CD14-positive monocyte (primary cell): ENCODE measurements at regions not wholly inside any gene's neighbourhood (a gene's known extent, or its start where the extent isn't known, plus 50 kb on each side); places are given as distances from the start of the nearest gene placed in this dataset.

Experiments used
- DNase-seq, 3 donors: peaks; one replicate each; pipeline ENCODE4 v3.0.0-alpha.2; 2011 to 2022
- H2AFZ ChIP-seq: 2 replicates; pipeline ENCODE4 v1.6.0; 2012; ENCODE audit warnings: mild to moderate bottlenecking, low read depth, low read length, inconsistent platforms; ENCODE audit not compliant: insufficient read depth, poor library complexity, severe bottlenecking
- H3K27ac ChIP-seq, 2 donors: 1 replicate in 1 of 2; 2 replicates in 1 of 2; pipeline ENCODE4 v1.5.1; 2012 to 2013; ENCODE audit warnings: low read length in 2 of 2, control low read depth in 1 of 2, inconsistent platforms in 1 of 2, low read depth in 1 of 2, mild to moderate bottlenecking in 1 of 2
- H3K27me3 ChIP-seq, 2 donors: one replicate each; pipeline versions ENCODE4 v1.6.0 to v1.6.1; 2011 to 2013; ENCODE audit warnings: low read length in 2 of 2; ENCODE audit not compliant: control insufficient read depth in 2 of 2, insufficient read depth in 2 of 2
- H3K36me3 ChIP-seq, 2 donors: replicated peaks in 1 of 2; 1 replicate in 1 of 2; 2 replicates in 1 of 2; pipeline versions ENCODE4 v1.5.1 to v1.6.1; 2012 to 2013; ENCODE audit warnings: low read length in 2 of 2, control low read depth in 1 of 2, inconsistent platforms in 1 of 2, mild to moderate bottlenecking in 1 of 2; ENCODE audit not compliant: insufficient read depth in 2 of 2, control insufficient read depth in 1 of 2
- H3K4me1 ChIP-seq, 2 donors: 1 replicate in 1 of 2; 2 replicates in 1 of 2; pipeline versions ENCODE4 v1.5.1 to v1.6.1; 2012 to 2013; ENCODE audit warnings: low read length in 2 of 2, control low read depth in 1 of 2, inconsistent platforms in 1 of 2, mild to moderate bottlenecking in 1 of 2, moderate library complexity in 1 of 2; ENCODE audit not compliant: insufficient read depth in 2 of 2, control insufficient read depth in 1 of 2
- H3K4me2 ChIP-seq: replicated peaks from 2 replicates; pipeline ENCODE3; 2012; ENCODE audit warnings: low read length, moderate library complexity, mild to moderate bottlenecking; ENCODE audit not compliant: poor library complexity, severe bottlenecking; ENCODE audit errors: extremely low read depth
- H3K4me3 ChIP-seq, 3 experiments: fragments of 200-600 bp in 1 of 3; sonication (generic) in 1 of 3; replicated peaks in 1 of 3; 1 replicate in 2 of 3; 2 replicates in 1 of 3; pipeline ENCODE4 v1.5.1; 2011 to 2013; ENCODE audit warnings: low read length in 3 of 3, mild to moderate bottlenecking in 3 of 3, control low read depth in 2 of 3, low read depth in 2 of 3, inconsistent platforms in 1 of 3, moderate library complexity in 1 of 3
- H3K79me2 ChIP-seq: 2 replicates; pipeline ENCODE4 v1.6.0; 2012; ENCODE audit warnings: mild to moderate bottlenecking, control low read depth, inconsistent platforms, low read length, moderate library complexity; ENCODE audit not compliant: insufficient read depth
- H3K9ac ChIP-seq: 2 replicates; pipeline ENCODE4 v1.6.0; 2017; ENCODE audit warnings: low read length, mild to moderate bottlenecking; ENCODE audit not compliant: insufficient read depth, poor library complexity, severe bottlenecking
- H3K9me3 ChIP-seq, 2 donors: replicated peaks in 1 of 2; 1 replicate in 1 of 2; 2 replicates in 1 of 2; pipeline versions ENCODE4 v1.5.1 to v1.6.1; 2012 to 2013; ENCODE audit warnings: low read length in 2 of 2, control low read depth in 1 of 2; ENCODE audit not compliant: control insufficient read depth in 1 of 2, insufficient read depth in 1 of 2
- H4K20me1 ChIP-seq: 2 replicates; pipeline ENCODE4 v1.6.0; 2012; ENCODE audit warnings: mild to moderate bottlenecking, low read length, control low read depth, moderate library complexity; ENCODE audit not compliant: insufficient read depth
- H3K27ac Mint-ChIP-seq, 7 donors: one replicate each; pipeline ENCODE4 v1.8.0; 2020; ENCODE audit warnings: mild to moderate bottlenecking in 7 of 7, mixed read lengths in 7 of 7, moderate library complexity in 6 of 7, inconsistent platforms in 2 of 7
- H3K27me3 Mint-ChIP-seq, 3 donors: one replicate each; pipeline ENCODE4 v1.8.0; 2021 to 2022; ENCODE audit warnings: low read depth in 3 of 3, mild to moderate bottlenecking in 3 of 3, mixed read lengths in 3 of 3, moderate library complexity in 3 of 3, inconsistent platforms in 1 of 3
- H3K36me3 Mint-ChIP-seq, 2 donors: one replicate each; pipeline ENCODE4 v1.8.0; 2020; ENCODE audit warnings: mixed read lengths in 2 of 2, inconsistent platforms in 1 of 2, mild to moderate bottlenecking in 1 of 2
- H3K4me1 Mint-ChIP-seq: one replicate; pipeline ENCODE4 v1.8.0; 2020; ENCODE audit warnings: mild to moderate bottlenecking, mixed read lengths
- H3K4me3 Mint-ChIP-seq, 2 donors: one replicate each; pipeline ENCODE4 v1.8.0; 2020; ENCODE audit warnings: mild to moderate bottlenecking in 2 of 2, mixed read lengths in 2 of 2, moderate library complexity in 1 of 2
- H3K9me3 Mint-ChIP-seq, 7 donors: one replicate each; pipeline ENCODE4 v1.8.0; 2020 to 2022; ENCODE audit warnings: mixed read lengths in 7 of 7, mild to moderate bottlenecking in 6 of 7, moderate library complexity in 6 of 7, inconsistent platforms in 2 of 7
- WGBS: methylation state at CpG from one replicate; pipeline ENCODE4 v1.1.5; 2013; ENCODE audit warnings: missing lambda C conversion rate; ENCODE audit not compliant: insufficient coverage; 5-methylcytosine and 5-hydroxymethylcytosine counted together
- intact Hi-C, 2 donors: fragments of 100-400 bp; cut with micrococcal nuclease; formaldehyde crosslinking; loops; one replicate each; pipeline versions ENCODE4 v1.15.0 to v1.15.1; 2023
- TF ChIP-seq, protein P1 (sequence below): fragments of 200-600 bp; IDR thresholded peaks from one replicate; pipeline ENCODE4 v1.8.0; 2022; ENCODE audit warnings: antibody characterized with exemption, mild to moderate bottlenecking

DNA sequence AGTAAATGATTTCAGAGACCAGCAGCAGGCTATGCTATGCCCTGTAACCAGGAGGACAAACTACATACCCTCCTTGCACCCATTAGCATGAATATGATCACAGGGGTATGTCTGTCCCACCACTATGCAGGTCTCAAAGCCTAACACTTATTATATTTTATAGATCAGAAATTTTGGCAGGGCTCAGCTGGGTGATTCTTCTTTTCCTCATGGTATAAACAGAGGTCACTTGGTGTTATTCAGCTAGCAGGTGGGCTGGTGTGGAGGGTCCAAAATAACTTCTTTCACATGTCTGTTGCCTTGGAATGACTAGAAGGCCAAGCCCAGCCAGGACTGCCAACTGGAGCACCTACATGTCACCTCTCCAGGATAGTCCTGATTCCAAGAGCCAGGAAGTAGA, 252.9 kb downstream of the ARHGAP12 start:
- no peak for DNase-seq
- Histone ChIP-seq H3K9me3 (peaks cover 12 to 53% of the 10 kb centered on the region in 2 donors), H3K79me2 (no peaks in the 10 kb centered on the region), H3K27me3 (no peaks in the 10 kb centered on the region), H3K4me1 (no peaks in the 10 kb centered on the region), H3K27ac (no peak overlapping the region), H3K4me3 (no peak overlapping the region), H3K4me2 (no peak overlapping the region), H3K9ac (no peak overlapping the region), H4K20me1 (no peaks in the 10 kb centered on the region), H3K36me3 (no peaks in the 10 kb centered on the region), H2AFZ (no peak overlapping the region)
- Mint-ChIP-seq H3K27ac (no peak overlapping the region), H3K9me3 (peaks cover 24 to 67% (median 46%) of the 10 kb centered on the region in 7 donors), H3K4me3 (no peak overlapping the region), H3K36me3 (no peaks in the 10 kb centered on the region), H3K4me1 (peaks cover 2% of the 10 kb centered on the region), H3K27me3 (no peaks in the 10 kb centered on the region)
- TF ChIP-seq, protein P1, sequence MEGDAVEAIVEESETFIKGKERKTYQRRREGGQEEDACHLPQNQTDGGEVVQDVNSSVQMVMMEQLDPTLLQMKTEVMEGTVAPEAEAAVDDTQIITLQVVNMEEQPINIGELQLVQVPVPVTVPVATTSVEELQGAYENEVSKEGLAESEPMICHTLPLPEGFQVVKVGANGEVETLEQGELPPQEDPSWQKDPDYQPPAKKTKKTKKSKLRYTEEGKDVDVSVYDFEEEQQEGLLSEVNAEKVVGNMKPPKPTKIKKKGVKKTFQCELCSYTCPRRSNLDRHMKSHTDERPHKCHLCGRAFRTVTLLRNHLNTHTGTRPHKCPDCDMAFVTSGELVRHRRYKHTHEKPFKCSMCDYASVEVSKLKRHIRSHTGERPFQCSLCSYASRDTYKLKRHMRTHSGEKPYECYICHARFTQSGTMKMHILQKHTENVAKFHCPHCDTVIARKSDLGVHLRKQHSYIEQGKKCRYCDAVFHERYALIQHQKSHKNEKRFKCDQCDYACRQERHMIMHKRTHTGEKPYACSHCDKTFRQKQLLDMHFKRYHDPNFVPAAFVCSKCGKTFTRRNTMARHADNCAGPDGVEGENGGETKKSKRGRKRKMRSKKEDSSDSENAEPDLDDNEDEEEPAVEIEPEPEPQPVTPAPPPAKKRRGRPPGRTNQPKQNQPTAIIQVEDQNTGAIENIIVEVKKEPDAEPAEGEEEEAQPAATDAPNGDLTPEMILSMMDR = no peak
- intact Hi-C loops = no loop called here

DNA sequence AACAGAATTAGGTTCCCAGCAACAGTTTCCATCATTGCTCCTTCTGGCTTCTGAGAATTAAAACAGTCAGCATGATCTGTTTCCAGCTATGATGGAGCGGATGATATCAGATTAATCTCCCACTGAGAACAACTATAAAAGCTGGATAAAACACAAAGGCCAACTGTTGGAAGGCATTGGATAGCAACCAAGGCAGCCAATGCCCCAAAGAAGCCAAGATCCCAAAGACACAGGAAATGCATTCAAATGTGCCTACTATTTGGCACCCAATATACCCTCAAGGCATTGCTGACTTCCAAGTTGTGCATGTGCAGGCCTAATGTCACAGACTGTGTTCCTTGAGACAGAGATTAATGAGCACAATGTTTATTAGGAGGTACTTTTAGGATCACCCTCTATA, 259.3 kb downstream of the ARHGAP12 start:
- H3K36me3 Mint-ChIP-seq = no peaks in the 10 kb centered on the region
- TF ChIP-seq, protein P1 = no peak
- H3K27me3 Mint-ChIP-seq = peaks cover 0 to 3% (median 0%) of the 10 kb centered on the region in 3 donors
- Histone ChIP-seq H3K79me2 (no peaks in the 10 kb centered on the region), H2AFZ (no peak overlapping the region), H3K27me3 (no peaks in the 10 kb centered on the region), H3K9ac (no peak overlapping the region), H3K4me1 (no peaks in the 10 kb centered on the region), H3K4me2 (no peak overlapping the region), H3K4me3 (no peak overlapping the region), H3K27ac (no peak overlapping the region), H4K20me1 (no peaks in the 10 kb centered on the region), H3K9me3 (peaks cover 0 to 28% of the 10 kb centered on the region in 2 donors), H3K36me3 (no peaks in the 10 kb centered on the region)
- 100% methylated on average over 1 of the region's 1 CpG for WGBS
- intact Hi-C loops = no loop called here
- H3K4me1 Mint-ChIP-seq = peaks cover 8% of the 10 kb centered on the region
- H3K27ac Mint-ChIP-seq = no peak overlapping the region
- no peak overlapping the region for H3K4me3 Mint-ChIP-seq
- no peak for DNase-seq
- peaks cover 13 to 31% (median 22%) of the 10 kb centered on the region in 7 donors for H3K9me3 Mint-ChIP-seq
